H1 (cell line): ENCODE measurements at regions not wholly inside any gene's neighbourhood (a gene's known extent, or its start where the extent isn't known, plus 50 kb on each side); places are given as distances from the start of the nearest gene placed in this dataset.

Source experiments
- POU5F1 ChIP-seq: IDR thresholded peaks from 2 replicates; pipeline ENCODE4 v1.6.1; 2011; ENCODE audit warnings: low read depth, mild to moderate bottlenecking, low read length, moderate library complexity
- TF ChIP-seq, protein P1 (sequence below): fragments of 300-600 bp; sonication (generic); IDR thresholded peaks from 2 replicates; pipeline ENCODE4 v1.7.1; 2012; ENCODE audit warnings: low read length, moderate library complexity, mild to moderate bottlenecking, inconsistent platforms; ENCODE audit not compliant: insufficient replicate concordance

- TF ChIP-seq, protein P1, sequence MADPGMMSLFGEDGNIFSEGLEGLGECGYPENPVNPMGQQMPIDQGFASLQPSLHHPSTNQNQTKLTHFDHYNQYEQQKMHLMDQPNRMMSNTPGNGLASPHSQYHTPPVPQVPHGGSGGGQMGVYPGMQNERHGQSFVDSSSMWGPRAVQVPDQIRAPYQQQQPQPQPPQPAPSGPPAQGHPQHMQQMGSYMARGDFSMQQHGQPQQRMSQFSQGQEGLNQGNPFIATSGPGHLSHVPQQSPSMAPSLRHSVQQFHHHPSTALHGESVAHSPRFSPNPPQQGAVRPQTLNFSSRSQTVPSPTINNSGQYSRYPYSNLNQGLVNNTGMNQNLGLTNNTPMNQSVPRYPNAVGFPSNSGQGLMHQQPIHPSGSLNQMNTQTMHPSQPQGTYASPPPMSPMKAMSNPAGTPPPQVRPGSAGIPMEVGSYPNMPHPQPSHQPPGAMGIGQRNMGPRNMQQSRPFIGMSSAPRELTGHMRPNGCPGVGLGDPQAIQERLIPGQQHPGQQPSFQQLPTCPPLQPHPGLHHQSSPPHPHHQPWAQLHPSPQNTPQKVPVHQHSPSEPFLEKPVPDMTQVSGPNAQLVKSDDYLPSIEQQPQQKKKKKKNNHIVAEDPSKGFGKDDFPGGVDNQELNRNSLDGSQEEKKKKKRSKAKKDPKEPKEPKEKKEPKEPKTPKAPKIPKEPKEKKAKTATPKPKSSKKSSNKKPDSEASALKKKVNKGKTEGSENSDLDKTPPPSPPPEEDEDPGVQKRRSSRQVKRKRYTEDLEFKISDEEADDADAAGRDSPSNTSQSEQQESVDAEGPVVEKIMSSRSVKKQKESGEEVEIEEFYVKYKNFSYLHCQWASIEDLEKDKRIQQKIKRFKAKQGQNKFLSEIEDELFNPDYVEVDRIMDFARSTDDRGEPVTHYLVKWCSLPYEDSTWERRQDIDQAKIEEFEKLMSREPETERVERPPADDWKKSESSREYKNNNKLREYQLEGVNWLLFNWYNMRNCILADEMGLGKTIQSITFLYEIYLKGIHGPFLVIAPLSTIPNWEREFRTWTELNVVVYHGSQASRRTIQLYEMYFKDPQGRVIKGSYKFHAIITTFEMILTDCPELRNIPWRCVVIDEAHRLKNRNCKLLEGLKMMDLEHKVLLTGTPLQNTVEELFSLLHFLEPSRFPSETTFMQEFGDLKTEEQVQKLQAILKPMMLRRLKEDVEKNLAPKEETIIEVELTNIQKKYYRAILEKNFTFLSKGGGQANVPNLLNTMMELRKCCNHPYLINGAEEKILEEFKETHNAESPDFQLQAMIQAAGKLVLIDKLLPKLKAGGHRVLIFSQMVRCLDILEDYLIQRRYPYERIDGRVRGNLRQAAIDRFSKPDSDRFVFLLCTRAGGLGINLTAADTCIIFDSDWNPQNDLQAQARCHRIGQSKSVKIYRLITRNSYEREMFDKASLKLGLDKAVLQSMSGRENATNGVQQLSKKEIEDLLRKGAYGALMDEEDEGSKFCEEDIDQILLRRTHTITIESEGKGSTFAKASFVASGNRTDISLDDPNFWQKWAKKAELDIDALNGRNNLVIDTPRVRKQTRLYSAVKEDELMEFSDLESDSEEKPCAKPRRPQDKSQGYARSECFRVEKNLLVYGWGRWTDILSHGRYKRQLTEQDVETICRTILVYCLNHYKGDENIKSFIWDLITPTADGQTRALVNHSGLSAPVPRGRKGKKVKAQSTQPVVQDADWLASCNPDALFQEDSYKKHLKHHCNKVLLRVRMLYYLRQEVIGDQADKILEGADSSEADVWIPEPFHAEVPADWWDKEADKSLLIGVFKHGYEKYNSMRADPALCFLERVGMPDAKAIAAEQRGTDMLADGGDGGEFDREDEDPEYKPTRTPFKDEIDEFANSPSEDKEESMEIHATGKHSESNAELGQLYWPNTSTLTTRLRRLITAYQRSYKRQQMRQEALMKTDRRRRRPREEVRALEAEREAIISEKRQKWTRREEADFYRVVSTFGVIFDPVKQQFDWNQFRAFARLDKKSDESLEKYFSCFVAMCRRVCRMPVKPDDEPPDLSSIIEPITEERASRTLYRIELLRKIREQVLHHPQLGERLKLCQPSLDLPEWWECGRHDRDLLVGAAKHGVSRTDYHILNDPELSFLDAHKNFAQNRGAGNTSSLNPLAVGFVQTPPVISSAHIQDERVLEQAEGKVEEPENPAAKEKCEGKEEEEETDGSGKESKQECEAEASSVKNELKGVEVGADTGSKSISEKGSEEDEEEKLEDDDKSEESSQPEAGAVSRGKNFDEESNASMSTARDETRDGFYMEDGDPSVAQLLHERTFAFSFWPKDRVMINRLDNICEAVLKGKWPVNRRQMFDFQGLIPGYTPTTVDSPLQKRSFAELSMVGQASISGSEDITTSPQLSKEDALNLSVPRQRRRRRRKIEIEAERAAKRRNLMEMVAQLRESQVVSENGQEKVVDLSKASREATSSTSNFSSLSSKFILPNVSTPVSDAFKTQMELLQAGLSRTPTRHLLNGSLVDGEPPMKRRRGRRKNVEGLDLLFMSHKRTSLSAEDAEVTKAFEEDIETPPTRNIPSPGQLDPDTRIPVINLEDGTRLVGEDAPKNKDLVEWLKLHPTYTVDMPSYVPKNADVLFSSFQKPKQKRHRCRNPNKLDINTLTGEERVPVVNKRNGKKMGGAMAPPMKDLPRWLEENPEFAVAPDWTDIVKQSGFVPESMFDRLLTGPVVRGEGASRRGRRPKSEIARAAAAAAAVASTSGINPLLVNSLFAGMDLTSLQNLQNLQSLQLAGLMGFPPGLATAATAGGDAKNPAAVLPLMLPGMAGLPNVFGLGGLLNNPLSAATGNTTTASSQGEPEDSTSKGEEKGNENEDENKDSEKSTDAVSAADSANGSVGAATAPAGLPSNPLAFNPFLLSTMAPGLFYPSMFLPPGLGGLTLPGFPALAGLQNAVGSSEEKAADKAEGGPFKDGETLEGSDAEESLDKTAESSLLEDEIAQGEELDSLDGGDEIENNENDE = no peak
- no peak for TF ChIP-seq POU5F1
- TF ChIP-seq, all 59 proteins: peak for 0
Measured at GRCh38 chr4:100826067-100826466, 308.2 kb upstream of the EMCN start (continued).
